Esophagus muscularis mucosa (tissue), 4 donors: ENCODE measurements at regions not wholly inside any gene's neighbourhood (a gene's known extent, or its start where the extent isn't known, plus 50 kb on each side); places are given as distances from the start of the nearest gene placed in this dataset.

Experiments used
- DNase-seq: peaks from one replicate; pipeline ENCODE4 v3.0.0-alpha.2; 2017; ENCODE audit errors: extremely low spot score
- H3K27ac ChIP-seq, 4 donors: fragments of 200-600 bp; sonication (generic); replicated peaks in 1 of 4; 1 replicate in 3 of 4; 2 replicates in 1 of 4; pipeline ENCODE4 v1.5.1; 2016 to 2019; ENCODE audit warnings: mild to moderate bottlenecking in 1 of 4
- H3K27me3 ChIP-seq, 4 donors: fragments of 200-600 bp; sonication (generic); one replicate each; pipeline versions ENCODE4 v1.5.1 to v1.6.0; 2016 to 2019
- H3K36me3 ChIP-seq, 4 donors: fragments of 200-600 bp; sonication (generic); one replicate each; pipeline ENCODE4 v1.5.1; 2016 to 2019
- H3K4me1 ChIP-seq, 4 donors: fragments of 200-600 bp; sonication (generic); one replicate each; pipeline ENCODE4 v1.5.1; 2016 to 2019
- H3K4me3 ChIP-seq, 4 donors: fragments of 200-600 bp; sonication (generic); 1 replicate in 2 of 4; 2 replicates in 2 of 4; pipeline ENCODE4 v1.5.1; 2016 to 2019; ENCODE audit warnings: mild to moderate bottlenecking in 4 of 4, moderate library complexity in 1 of 4
- H3K9me3 ChIP-seq, 4 donors: fragments of 200-600 bp; sonication (generic); 1 replicate in 3 of 4; 2 replicates in 1 of 4; pipeline ENCODE4 v1.5.1; 2016 to 2019
- CTCF ChIP-seq, 3 experiments: fragments of 200-600 bp in 2 of 3; fragments of 450-650 bp in 1 of 3; sonication (generic) in 2 of 3; IDR thresholded peaks; one replicate each; pipeline ENCODE4 v1.5.1; 2017 to 2019; ENCODE audit warnings: antibody characterized with exemption in 3 of 3, mild to moderate bottlenecking in 2 of 3, moderate library complexity in 1 of 3
- EP300 ChIP-seq: sonication (generic); formaldehyde crosslinking; IDR thresholded peaks from one replicate; pipeline ENCODE4 v1.6.1; 2017; ENCODE audit warnings: antibody characterized with exemption
- POLR2A ChIP-seq: fragments of 450-650 bp; IDR thresholded peaks from one replicate; pipeline ENCODE4 v1.6.1; 2017; ENCODE audit warnings: antibody characterized with exemption, moderate library complexity, mild to moderate bottlenecking, low read depth
- POLR2AphosphoS5 ChIP-seq, 2 donors: sonication (generic); formaldehyde crosslinking; IDR thresholded peaks; one replicate each; pipeline ENCODE4 v1.6.1; 2017; ENCODE audit warnings: antibody characterized with exemption in 2 of 2
- WGBS: methylation state at CpG from one replicate; pipeline ENCODE4 v1.1.5; 2018; 5-methylcytosine and 5-hydroxymethylcytosine counted together
- intact Hi-C: fragments of 100-400 bp; cut with DNase I; formaldehyde crosslinking; loops from one replicate; pipeline ENCODE4 v1.15.1; 2023

GRCh38 chr16:85507342-85507741 lies 105.8 kb upstream of the GSE1 start:
- 70% methylated on average over 5 of the region's 8 CpGs for WGBS
- H3K4me1 ChIP-seq = peaks cover 0 to 19% (median 4%) of the 10 kb centered on the region in 4 donors
- H3K9me3 ChIP-seq = no peaks in the 10 kb centered on the region
- H3K27ac ChIP-seq = no peak overlapping the region
- no peak for TF ChIP-seq EP300
- no peak for TF ChIP-seq CTCF (IDR thresholded peaks at IDR 0.05)
- no peak for TF ChIP-seq POLR2A
- TF ChIP-seq POLR2AphosphoS5 (IDR thresholded peaks at IDR 0.05) = no peak
- H3K4me3 ChIP-seq = no peak overlapping the region
- no peaks in the 10 kb centered on the region for H3K27me3 ChIP-seq
- intact Hi-C loops = no loop called here
- no peaks in the 10 kb centered on the region for H3K36me3 ChIP-seq
- no peak for DNase-seq

GRCh38 chr16:85508388-85508787 lies 104.7 kb upstream of the GSE1 start:
- Histone ChIP-seq H3K36me3 (no peaks in the 10 kb centered on the region), H3K27me3 (no peaks in the 10 kb centered on the region), H3K27ac (no peak overlapping the region), H3K9me3 (no peaks in the 10 kb centered on the region), H3K4me3 (no peak overlapping the region), H3K4me1 (peaks cover 2 to 19% (median 7%) of the 10 kb centered on the region in 4 donors)
- 67% methylated on average over 1 of the region's 10 CpGs for WGBS
- DNase-seq = no peak
- intact Hi-C loops = no loop called here
- no peak for TF ChIP-seq POLR2A
- no peak for TF ChIP-seq CTCF (IDR thresholded peaks at IDR 0.05)
- no peak for TF ChIP-seq EP300
- no peak for TF ChIP-seq POLR2AphosphoS5 (IDR thresholded peaks at IDR 0.05)

GRCh38 chr16:85508993-85509392 lies 104.1 kb upstream of the GSE1 start:
- TF ChIP-seq POLR2AphosphoS5 (IDR thresholded peaks at IDR 0.05) (no peak), CTCF (IDR thresholded peaks at IDR 0.05) (no peak), EP300 (no peak), POLR2A (no peak)
- 89% methylated on average over 15 of the region's 15 CpGs for WGBS
- H3K36me3 ChIP-seq = no peaks in the 10 kb centered on the region
- intact Hi-C loops = no loop called here
- DNase-seq = no peak
- H3K9me3 ChIP-seq = no peaks in the 10 kb centered on the region
- no peak overlapping the region for H3K27ac ChIP-seq
- H3K4me1 ChIP-seq = peaks cover 8 to 24% (median 13%) of the 10 kb centered on the region in 4 donors
- no peak overlapping the region for H3K4me3 ChIP-seq
- no peaks in the 10 kb centered on the region for H3K27me3 ChIP-seq

- Histone ChIP-seq H3K27ac (no peak overlapping the region), H3K27me3 (no peaks in the 10 kb centered on the region), H3K9me3 (no peaks in the 10 kb centered on the region), H3K4me1 (peaks cover 20 to 35% (median 24%) of the 10 kb centered on the region in 4 donors), H3K4me3 (no peak overlapping the region), H3K36me3 (no peaks in the 10 kb centered on the region)
- WGBS = 91% methylated on average over 19 of the region's 21 CpGs
- TF ChIP-seq POLR2AphosphoS5 (IDR thresholded peaks at IDR 0.05) = no peak
- no peak for TF ChIP-seq CTCF (IDR thresholded peaks at IDR 0.05)
- TF ChIP-seq EP300 = no peak
- TF ChIP-seq POLR2A = no peak
- no peak for DNase-seq
- intact Hi-C loops = no loop called here
Measured at GRCh38 chr16:85510041-85510659, 103.0 kb upstream of the GSE1 start.
